ENCODE measurements at regions not wholly inside any gene's neighbourhood (a gene's known extent, or its start where the extent isn't known, plus 50 kb on each side); places are given as distances from the start of the nearest gene placed in this dataset.

- intact Hi-C loops (cut with DNase I), result no loop called here
- Histone ChIP-seq H3K9me3 (peaks cover 0 to 3% (median 0%) of the 10 kb centered on the region in 4 donors), H3K36me3 (no peaks in the 10 kb centered on the region), H3K27ac (no peak overlapping the region), H3K4me1 (no peaks in the 10 kb centered on the region), H3K4me3 (no peak overlapping the region), H3K27me3 (no peaks in the 10 kb centered on the region)
- no peak for DNase-seq
- no peak for TF ChIP-seq CTCF (IDR thresholded peaks at IDR 0.05)
- no peak for TF ChIP-seq POLR2A (IDR thresholded peaks at IDR 0.05)
- no peak for TF ChIP-seq POLR2AphosphoS5 (IDR thresholded peaks at IDR 0.05)
- TF ChIP-seq EP300 (IDR thresholded peaks at IDR 0.05), result no peak
- 78 to 87% methylated on average over 2 of the region's 2 CpGs for WGBS, 2 donors
Measured at GRCh38 chr18:61697306-61697909, 195.4 kb downstream of the RNF152 start.

- peaks cover 0 to 3% (median 0%) of the 10 kb centered on the region in 4 donors for H3K9me3 ChIP-seq
- H3K27ac ChIP-seq, result no peak overlapping the region
- no peak overlapping the region for H3K4me3 ChIP-seq
- H3K4me1 ChIP-seq, result no peaks in the 10 kb centered on the region
- H3K36me3 ChIP-seq, result no peaks in the 10 kb centered on the region
- no peak for TF ChIP-seq POLR2A (IDR thresholded peaks at IDR 0.05)
- no peak for TF ChIP-seq POLR2AphosphoS5 (IDR thresholded peaks at IDR 0.05)
- TF ChIP-seq CTCF (IDR thresholded peaks at IDR 0.05), result no peak
- no peak for TF ChIP-seq EP300 (IDR thresholded peaks at IDR 0.05)
- no peaks in the 10 kb centered on the region for H3K27me3 ChIP-seq
- no peak for DNase-seq
- intact Hi-C loops (cut with DNase I), result no loop called here
- WGBS, 2 donors, result 60 to 90% methylated on average over 3 of the region's 3 CpGs
Measured at GRCh38 chr18:61694236-61694635, 198.6 kb downstream of the RNF152 start.

- Histone ChIP-seq H3K4me3 (no peak overlapping the region), H3K9me3 (peaks cover 0 to 3% (median 0%) of the 10 kb centered on the region in 4 donors), H3K27me3 (no peaks in the 10 kb centered on the region), H3K36me3 (no peaks in the 10 kb centered on the region), H3K27ac (no peak overlapping the region), H3K4me1 (no peaks in the 10 kb centered on the region)
- intact Hi-C loops (cut with DNase I), result no loop called here
- DNase-seq, result no peak
- WGBS, 2 donors, result 34 to 76% methylated on average over 5 of the region's 5 CpGs
- no peak for TF ChIP-seq EP300 (IDR thresholded peaks at IDR 0.05)
- TF ChIP-seq CTCF (IDR thresholded peaks at IDR 0.05), result no peak
Measured at GRCh38 chr18:61690418-61691138, 202.2 kb downstream of the RNF152 start.

GRCh38 chr18:61687317-61687716 is 205.5 kb downstream of the RNF152 start:
- WGBS, 2 donors, result 95 to 96% methylated on average over 8 of the region's 8 CpGs
- intact Hi-C loops (cut with DNase I), result no loop called here
- no peak overlapping the region for H3K27ac ChIP-seq
- no peak for DNase-seq
- no peaks in the 10 kb centered on the region for H3K27me3 ChIP-seq
- H3K4me1 ChIP-seq, result no peaks in the 10 kb centered on the region
- no peak overlapping the region for H3K4me3 ChIP-seq
- no peaks in the 10 kb centered on the region for H3K9me3 ChIP-seq
- H3K36me3 ChIP-seq, result no peaks in the 10 kb centered on the region
- no peak for TF ChIP-seq POLR2AphosphoS5 (IDR thresholded peaks at IDR 0.05)
- no peak for TF ChIP-seq EP300 (IDR thresholded peaks at IDR 0.05)
- no peak for TF ChIP-seq CTCF (IDR thresholded peaks at IDR 0.05)
- no peak for TF ChIP-seq POLR2A (IDR thresholded peaks at IDR 0.05)
